HG02884 (cell line): ENCODE measurements at regions not wholly inside any gene's neighbourhood (a gene's known extent, or its start where the extent isn't known, plus 50 kb on each side); places are given as distances from the start of the nearest gene placed in this dataset.
"Not testable (repeated sequence)": the region's sequence is repeated elsewhere in the genome, so short reads cannot be mapped to it uniquely, and the experiment has no call there.

Experiments used
- ATAC-seq: cut with Tn5 transposase; IDR thresholded peaks from one replicate; pipeline ENCODE4 v1.9.1; 2021; ENCODE audit warnings: mild to moderate bottlenecking, moderate library complexity; ENCODE audit not compliant: unreplicated experiment

DNA sequence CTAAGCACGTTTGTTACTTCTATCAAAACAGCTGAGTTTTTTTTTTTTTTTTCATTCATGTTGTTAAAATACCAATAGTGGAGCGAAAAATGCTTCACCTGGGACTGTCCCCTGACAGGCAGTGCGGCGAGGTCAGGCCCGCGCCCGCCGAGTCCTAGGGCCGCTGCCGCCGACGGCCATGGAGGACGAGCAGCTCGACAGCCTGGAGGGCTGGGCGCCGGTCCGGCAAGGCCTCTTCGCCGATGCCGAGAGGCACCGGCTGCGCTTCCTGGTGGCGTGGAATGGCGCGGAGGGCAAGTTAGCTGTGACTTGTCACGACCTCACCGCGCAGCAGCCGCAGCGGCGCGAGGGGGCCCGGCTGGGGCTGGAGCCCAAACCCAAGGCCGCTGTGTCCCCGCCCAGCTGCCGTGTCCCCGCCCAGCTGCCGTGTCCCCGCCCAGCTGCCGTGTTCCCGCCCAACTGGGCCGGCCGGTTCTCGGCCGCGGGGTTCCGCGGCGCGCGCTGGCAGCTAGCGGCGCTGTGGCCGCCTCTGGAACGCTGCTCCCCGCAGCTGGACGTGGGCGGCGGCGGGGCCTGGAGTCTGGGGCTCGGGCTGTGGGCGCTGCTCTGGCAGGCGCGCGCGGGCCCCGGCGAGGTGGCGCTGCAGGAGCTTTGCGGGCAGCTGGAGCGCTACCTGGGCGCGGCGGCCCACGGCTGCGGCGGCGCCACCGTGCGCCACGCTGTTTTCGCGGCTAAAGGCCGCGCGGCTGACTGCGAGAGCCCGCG lies 56.7 kb upstream of the GOLGA8R start:
- ATAC-seq = peak; percentile 64

DNA sequence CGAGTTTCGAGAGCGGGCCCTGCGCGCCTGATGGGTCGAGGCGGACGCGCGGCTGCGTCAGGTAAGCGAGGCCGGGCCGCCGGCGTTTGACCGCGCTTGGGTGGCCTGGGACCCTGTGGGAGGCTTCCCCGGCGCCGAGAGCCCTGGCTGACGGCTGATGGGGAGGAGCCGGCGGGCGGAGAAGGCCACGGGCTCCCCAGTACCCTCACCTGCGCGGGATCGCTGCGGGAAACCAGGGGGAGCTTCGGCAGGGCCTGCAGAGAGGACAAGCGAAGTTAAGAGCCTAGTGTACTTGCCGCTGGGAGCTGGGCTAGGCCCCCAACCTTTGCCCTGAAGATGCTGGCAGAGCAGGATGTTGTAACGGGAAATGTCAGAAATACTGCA lies 57.3 kb upstream of the GOLGA8R start:
- peak; percentile 4 for ATAC-seq

DNA sequence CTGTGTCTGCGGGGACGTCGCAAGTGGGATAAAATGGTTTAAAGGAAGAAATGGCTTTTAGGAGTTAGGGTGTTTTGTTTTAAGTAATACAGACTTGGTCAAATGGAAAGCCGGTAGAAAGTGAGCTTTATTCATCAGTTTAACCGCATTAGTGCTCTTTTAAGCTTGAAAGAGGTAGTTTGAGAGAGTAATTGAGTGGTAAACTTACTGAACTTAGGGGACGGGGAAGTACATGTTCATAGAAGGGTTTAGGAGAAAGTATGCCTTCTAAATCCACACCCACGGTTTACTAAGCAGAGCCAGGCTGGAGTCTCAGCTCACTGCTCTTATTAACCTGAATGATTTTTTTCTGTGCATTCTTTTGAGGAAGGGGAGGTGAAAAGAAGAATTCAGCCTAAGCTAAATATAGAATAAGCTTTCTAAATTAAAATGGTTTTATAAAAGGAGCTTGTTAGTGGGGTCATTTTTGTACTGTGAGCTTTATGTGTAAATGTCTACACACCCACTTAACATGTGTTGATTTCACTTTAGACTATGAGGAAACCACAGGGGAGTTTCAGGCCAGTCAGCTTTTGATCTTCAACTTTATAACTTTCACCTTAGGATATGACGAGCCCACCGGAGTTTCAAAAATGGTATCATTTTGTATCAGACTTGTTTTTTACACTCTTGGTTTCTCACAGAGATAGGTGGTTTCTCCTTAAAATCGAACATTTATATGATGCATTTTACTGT lies 57.9 kb upstream of the GOLGA8R start:
- peak; percentile 43 for ATAC-seq

DNA sequence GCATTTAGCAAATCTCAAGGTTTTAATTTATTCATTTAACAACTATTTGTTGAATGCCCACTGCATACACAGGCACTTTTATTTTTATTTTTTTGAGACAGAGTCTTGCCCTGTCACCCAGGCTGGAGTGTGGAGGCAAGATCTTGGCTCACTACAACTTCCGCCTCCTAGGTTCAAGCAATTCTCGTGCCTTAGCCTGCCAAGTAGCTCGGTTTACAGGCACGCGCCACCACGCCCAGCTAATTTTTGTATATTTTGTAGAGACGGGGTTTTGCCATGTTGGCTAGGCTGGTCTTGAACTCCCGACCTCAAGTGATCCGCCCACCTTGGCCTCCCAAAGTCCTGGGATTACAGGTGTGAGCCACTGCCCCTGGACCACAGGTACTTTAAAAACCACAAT lies 67.0 kb upstream of the GOLGA8Q start:
- ATAC-seq = not testable (repeated sequence)

DNA sequence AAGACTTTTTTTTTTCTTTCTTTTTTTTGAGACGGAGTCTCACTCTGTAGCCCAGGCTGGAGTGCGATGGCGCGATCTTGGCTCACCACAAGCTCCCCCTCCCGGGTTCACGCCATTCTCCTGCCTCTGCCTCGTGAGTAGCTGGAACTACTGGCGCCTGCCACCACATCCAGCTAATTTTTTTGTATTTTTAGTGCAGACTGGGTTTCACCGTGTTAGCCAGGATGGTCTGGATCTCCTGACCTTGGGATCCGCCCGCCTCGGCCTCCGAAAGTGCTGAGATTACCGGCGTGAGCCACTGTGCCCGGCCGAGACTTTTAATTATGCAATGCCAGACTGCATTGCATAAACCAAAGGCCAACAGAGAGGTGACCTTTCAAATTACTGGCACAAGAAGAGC lies 62.6 kb upstream of the GOLGA8Q start:
- not testable (repeated sequence) for ATAC-seq

DNA sequence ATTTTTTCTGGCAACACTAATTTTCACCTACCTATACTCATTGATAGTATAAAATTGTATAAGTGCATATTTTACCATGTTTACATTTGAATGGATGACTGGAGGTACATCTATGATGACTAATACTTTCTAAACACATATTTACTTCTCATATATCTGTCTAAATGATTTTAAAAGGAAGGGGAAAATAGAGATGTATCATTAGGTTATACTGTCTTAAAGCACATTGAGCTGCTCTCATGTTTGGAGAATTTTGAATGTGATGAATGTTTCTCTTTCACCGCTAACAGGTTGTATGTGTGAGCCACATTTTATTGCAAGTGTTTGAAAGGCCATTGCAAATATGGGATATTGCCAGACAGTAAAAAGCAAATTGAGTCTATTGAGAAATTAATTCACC lies 61.5 kb upstream of the GOLGA8Q start:
- ATAC-seq = not testable (repeated sequence)

DNA sequence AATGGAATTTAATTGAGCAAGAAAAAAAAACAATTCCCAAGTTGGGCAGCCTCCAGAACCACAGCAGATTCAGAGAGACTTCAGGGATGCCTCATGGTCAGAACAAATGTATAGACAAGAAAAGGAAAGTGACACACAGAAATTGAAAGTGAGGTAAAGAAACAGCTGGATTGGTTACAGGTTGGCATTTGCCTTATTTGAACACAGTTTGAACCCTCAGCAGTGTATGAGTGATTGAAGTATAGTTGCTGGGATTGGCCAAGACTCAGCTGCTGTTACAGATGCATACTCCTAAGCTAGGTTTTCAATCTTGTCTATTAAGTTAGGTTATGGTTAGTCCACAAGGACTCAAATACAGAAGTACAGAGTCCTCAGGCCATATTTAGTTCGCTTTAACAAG lies 57.9 kb upstream of the GOLGA8Q start:
- not testable (repeated sequence) for ATAC-seq

DNA sequence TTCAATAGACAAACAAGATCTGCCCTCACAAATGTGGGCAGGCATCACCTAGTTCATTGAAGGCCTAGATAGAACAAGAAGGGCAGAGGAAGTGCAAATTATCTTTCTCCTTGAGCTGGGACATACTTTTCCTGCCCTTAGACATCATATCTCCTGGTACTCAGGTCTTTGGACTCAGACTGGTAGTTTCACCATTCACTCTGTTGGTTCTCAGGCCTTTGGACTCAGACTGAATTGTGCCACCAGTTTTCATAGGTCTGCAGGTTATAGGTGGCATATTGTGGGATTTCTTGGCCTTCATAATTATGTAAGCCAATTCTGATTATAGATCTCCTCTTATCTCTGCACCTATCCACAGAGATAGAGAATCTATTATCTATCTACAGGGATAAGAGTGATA lies 54.6 kb upstream of the GOLGA8Q start:
- ATAC-seq = not testable (repeated sequence)

DNA sequence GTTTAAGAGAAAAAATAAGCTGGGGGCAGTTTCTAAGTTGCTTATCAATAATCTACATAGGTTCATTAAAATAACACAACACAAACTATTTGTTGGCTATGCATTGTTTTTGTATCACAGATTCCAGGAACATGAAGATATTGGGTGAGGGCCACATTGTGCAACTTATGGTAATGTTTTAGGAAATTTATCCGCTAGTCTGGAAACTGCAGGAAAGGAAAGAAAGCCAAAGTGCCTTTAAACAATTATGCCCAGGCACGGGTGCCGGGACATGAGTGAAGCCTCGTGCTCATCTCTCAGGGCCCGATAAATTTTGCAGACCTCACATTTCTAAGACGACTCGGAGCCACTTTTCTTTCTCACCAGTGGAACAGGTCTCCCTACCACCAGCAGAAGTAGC lies 52.6 kb upstream of the GOLGA8Q start:
- ATAC-seq = not testable (repeated sequence)

DNA sequence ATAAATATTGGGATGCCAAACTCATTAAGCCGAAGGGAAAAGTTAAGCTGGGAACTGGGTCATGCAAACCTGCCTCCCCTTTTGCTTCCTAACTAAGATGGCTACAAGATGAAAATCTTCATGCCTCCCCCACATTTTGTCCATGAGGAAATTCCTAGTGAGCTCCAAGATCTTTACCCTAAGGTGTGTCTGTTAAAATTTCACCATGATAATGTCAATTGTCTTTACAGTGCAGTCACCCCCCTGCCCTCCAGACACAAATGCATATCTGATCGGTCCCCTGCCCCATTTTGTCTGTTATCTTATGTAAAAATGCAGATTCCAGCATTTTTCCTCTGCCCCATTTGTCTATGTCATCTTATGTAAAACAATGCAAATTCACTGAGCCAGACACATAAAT lies 51.3 kb upstream of the GOLGA8Q start:
- ATAC-seq = not testable (repeated sequence)
